Panc1 (cell line): ENCODE measurements at regions not wholly inside any gene's neighbourhood (a gene's known extent, or its start where the extent isn't known, plus 50 kb on each side); places are given as distances from the start of the nearest gene placed in this dataset.

ENCODE experiments used
- ATAC-seq: fragments of 200-7000 bp; cut with Tn5 transposase; 2 replicates; pipeline ENCODE4 v1.9.1; 2020; ENCODE audit warnings: mild to moderate bottlenecking, moderate library complexity
- BruUV-seq: library from RNA; stranded (reverse); fragments of 400-500 nt; replicated peaks from 2 replicates; lab custom pipeline; 2021; lab: Mats Ljungman, UMichigan
- CTCF ChIA-PET: fragments of 300-600 bp; sonication (Branson Sonifier 250); formaldehyde crosslinking; loops from one replicate; lab custom pipeline; 2022; ENCODE audit warnings: antibody characterized with exemption; lab: Charles Lee
- POLR2A ChIA-PET: fragments of 300-600 bp; sonication (Branson Sonifier 250); formaldehyde crosslinking; loops from one replicate; lab custom pipeline; 2022; ENCODE audit warnings: antibody characterized with exemption; lab: Charles Lee
- DNase-seq: peaks from one replicate; pipeline ENCODE4 v3.0.0-alpha.2; 2010; ENCODE audit warnings: low read depth, low spot score
- H3K27ac ChIP-seq: 2 replicates; pipeline ENCODE4 v1.5.1; 2011; ENCODE audit warnings: mild to moderate bottlenecking, low read length, inconsistent platforms
- H3K27me3 ChIP-seq: fragments of 200-500 bp; sonication (Bioruptor generic); 2 replicates; pipeline ENCODE4 v1.6.0; 2014; ENCODE audit warnings: low read length, inconsistent platforms; ENCODE audit not compliant: control insufficient read depth, insufficient read depth
- H3K36me3 ChIP-seq: fragments of 200-500 bp; sonication (Bioruptor generic); 2 replicates; pipeline ENCODE4 v1.5.1; 2014; ENCODE audit warnings: inconsistent platforms, mild to moderate bottlenecking, low read length, moderate library complexity; ENCODE audit not compliant: control insufficient read depth, insufficient read depth
- H3K4me1 ChIP-seq: 2 replicates; pipeline ENCODE4 v1.5.1; 2011; ENCODE audit warnings: inconsistent platforms, mild to moderate bottlenecking, low read length, moderate library complexity; ENCODE audit not compliant: control insufficient read depth, insufficient read depth
- H3K4me3 ChIP-seq, 2 experiments: 2 replicates each; pipeline ENCODE4 v1.5.1; 2011 to 2012; ENCODE audit warnings: low read depth in 2 of 2, low read length in 2 of 2, mild to moderate bottlenecking in 2 of 2, inconsistent platforms in 1 of 2, moderate library complexity in 1 of 2
- H3K9me3 ChIP-seq: fragments of 200-500 bp; sonication (Bioruptor generic); 2 replicates; pipeline ENCODE4 v1.5.1; 2014; ENCODE audit warnings: low read depth, mild to moderate bottlenecking, inconsistent platforms, low read length, moderate library complexity; ENCODE audit not compliant: control insufficient read depth, insufficient read depth
- POLR2AphosphoS5 ChIP-seq: IDR thresholded peaks from 2 replicates; pipeline ENCODE4 v1.6.1; 2012; ENCODE audit warnings: mild to moderate bottlenecking, low read depth, low read length, moderate library complexity
- REST ChIP-seq, 2 experiments: IDR thresholded peaks; 2 replicates each; pipeline ENCODE4 v1.6.1; 2011 to 2012; ENCODE audit warnings: low read depth in 2 of 2, control low read depth in 1 of 2, low read length in 1 of 2, mild to moderate bottlenecking in 1 of 2, moderate library complexity in 1 of 2; ENCODE audit not compliant: insufficient read depth in 1 of 2
- SIN3A ChIP-seq: IDR thresholded peaks from 2 replicates; pipeline ENCODE4 v1.6.1; 2012; ENCODE audit warnings: low read depth, mild to moderate bottlenecking, low read length, moderate library complexity, borderline replicate concordance; ENCODE audit not compliant: insufficient read depth
- TCF7L2 ChIP-seq: IDR thresholded peaks from 2 replicates; pipeline ENCODE4 v1.6.1; 2011; ENCODE audit warnings: mild to moderate bottlenecking, low read depth, low read length, inconsistent platforms
- in situ Hi-C: cut with HindIII; loops from 2 replicates; pipeline ENCODE4 v1.10.0; 2016; ENCODE audit warnings: low sequenced_read_pairs, low pct_unique_long_range_greater_than_20kb
- intact Hi-C: fragments of 100-400 bp; cut with micrococcal nuclease; formaldehyde crosslinking; loops from one replicate; pipeline ENCODE4 v1.10.0; 2022; ENCODE audit not compliant: unreplicated experiment
- TF ChIP-seq, protein P1 (sequence below): fragments of 450-650 bp; IDR thresholded peaks from 2 replicates; pipeline ENCODE4 v1.5.1; 2017; ENCODE audit warnings: mild to moderate bottlenecking

DNA sequence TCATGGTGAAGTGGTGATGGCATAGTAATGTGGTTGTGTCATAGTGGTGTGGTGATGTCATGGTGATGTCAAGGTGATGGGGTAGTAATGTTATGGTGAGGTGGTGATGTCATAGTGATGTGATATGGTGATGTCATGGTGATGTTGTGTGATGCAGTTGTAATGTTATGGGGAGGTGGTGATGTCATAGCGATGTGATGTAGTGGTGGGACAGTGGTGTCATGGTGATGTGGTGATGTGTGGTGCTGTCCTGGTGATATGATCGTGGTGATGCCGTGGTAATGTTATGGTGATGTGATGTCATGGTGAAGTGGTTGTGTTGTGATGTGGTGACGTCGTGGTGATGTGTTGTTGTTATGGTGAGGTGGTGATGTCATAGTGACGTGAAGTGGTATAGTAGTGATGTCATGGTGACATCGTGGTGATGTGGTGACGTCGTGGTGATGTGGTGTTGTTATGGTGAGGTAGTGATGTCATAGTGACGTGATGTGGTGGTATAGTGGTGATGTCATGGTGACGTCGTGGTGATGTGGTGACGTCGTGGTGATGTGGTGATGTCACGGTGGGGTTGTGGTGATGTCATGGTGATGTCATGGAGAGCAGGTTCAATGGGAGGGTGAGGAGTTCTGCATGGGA lies 242.7 kb upstream of the MYT1L start:
- ChIA-PET CTCF (no interaction called here), POLR2A (no interaction called here)
- H3K4me3 ChIP-seq = no peak overlapping the region
- in situ Hi-C loops = no loop called here
- H3K4me1 ChIP-seq = no peaks in the 10 kb centered on the region
- no TSS peak for BruUV-seq
- TF ChIP-seq TCF7L2 = no peak
- TF ChIP-seq POLR2AphosphoS5 = no peak
- TF ChIP-seq, protein P1, sequence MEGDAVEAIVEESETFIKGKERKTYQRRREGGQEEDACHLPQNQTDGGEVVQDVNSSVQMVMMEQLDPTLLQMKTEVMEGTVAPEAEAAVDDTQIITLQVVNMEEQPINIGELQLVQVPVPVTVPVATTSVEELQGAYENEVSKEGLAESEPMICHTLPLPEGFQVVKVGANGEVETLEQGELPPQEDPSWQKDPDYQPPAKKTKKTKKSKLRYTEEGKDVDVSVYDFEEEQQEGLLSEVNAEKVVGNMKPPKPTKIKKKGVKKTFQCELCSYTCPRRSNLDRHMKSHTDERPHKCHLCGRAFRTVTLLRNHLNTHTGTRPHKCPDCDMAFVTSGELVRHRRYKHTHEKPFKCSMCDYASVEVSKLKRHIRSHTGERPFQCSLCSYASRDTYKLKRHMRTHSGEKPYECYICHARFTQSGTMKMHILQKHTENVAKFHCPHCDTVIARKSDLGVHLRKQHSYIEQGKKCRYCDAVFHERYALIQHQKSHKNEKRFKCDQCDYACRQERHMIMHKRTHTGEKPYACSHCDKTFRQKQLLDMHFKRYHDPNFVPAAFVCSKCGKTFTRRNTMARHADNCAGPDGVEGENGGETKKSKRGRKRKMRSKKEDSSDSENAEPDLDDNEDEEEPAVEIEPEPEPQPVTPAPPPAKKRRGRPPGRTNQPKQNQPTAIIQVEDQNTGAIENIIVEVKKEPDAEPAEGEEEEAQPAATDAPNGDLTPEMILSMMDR = no peak
- TF ChIP-seq SIN3A = no peak
- TF ChIP-seq REST (IDR thresholded peaks at IDR 0.05; ENCODE audit: insufficient read depth in 1 of 2, low read depth in 2 of 2, low read length in 1 of 2) = no peak
- H3K36me3 ChIP-seq = no peaks in the 10 kb centered on the region
- no peak overlapping the region for H3K27ac ChIP-seq
- ATAC-seq = no peak
- no peaks in the 10 kb centered on the region for H3K9me3 ChIP-seq
- intact Hi-C loops = no loop called here
- no peak for DNase-seq
- 0 out of 2 replicates have a peak, but pooled peaks cover 2% of the 10 kb centered on the region for H3K27me3 ChIP-seq

DNA sequence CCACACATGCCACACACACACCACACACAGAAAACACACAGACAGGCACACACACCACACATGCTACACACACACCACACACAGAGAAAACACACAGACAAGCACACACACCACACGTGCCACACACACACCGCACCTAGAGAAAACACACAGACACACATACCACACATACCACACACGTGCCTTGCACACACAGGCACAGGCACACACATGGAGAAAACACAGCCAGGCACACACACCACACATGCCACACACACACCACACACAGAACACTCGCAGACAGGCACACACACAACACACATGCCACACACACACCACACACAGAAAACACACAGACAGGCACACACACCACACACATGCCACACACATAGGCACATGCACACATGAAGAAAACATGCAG lies 242.1 kb upstream of the MYT1L start:
- no TSS peak for BruUV-seq
- ATAC-seq (no peak), DNase-seq (no peak)
- no peaks in the 10 kb centered on the region for H3K27me3 ChIP-seq
- CTCF ChIA-PET = no interaction called here
- in situ Hi-C loops = no loop called here
- H3K4me3 ChIP-seq = no peak overlapping the region
- TF ChIP-seq TCF7L2 (no peak), REST (IDR thresholded peaks at IDR 0.05; ENCODE audit: insufficient read depth in 1 of 2, low read depth in 2 of 2, low read length in 1 of 2) (no peak)
- TF ChIP-seq, protein P1 = no peak
- no peak overlapping the region for H3K27ac ChIP-seq
- no peaks in the 10 kb centered on the region for H3K4me1 ChIP-seq
- no peaks in the 10 kb centered on the region for H3K36me3 ChIP-seq
- POLR2A ChIA-PET = no interaction called here
- intact Hi-C loops = no loop called here
- H3K9me3 ChIP-seq = no peaks in the 10 kb centered on the region
